HG02798 (cell line): ENCODE measurements at regions not wholly inside any gene's neighbourhood (a gene's known extent, or its start where the extent isn't known, plus 50 kb on each side); places are given as distances from the start of the nearest gene placed in this dataset.

Source experiments
- ATAC-seq: cut with Tn5 transposase; IDR thresholded peaks from one replicate; pipeline ENCODE4 v1.9.1; 2021; ENCODE audit warnings: mild to moderate bottlenecking; ENCODE audit not compliant: unreplicated experiment, poor library complexity

- no peak for ATAC-seq
Measured at GRCh38 chrX:10076765-10077164, 80.0 kb upstream of the CLCN4 start.

- ATAC-seq, result no peak
Measured at GRCh38 chrX:10077425-10078188, 79.2 kb upstream of the CLCN4 start.

GRCh38 chrX:10078266-10078665 lies 78.5 kb upstream of the CLCN4 start:
- ATAC-seq, result no peak

- no peak for ATAC-seq
Measured at GRCh38 chrX:10079231-10079630, 77.5 kb upstream of the CLCN4 start.

- ATAC-seq, result no peak
Measured at GRCh38 chrX:10083809-10084208, 73.0 kb upstream of the CLCN4 start.

- peak; percentile 44 for ATAC-seq
Measured at GRCh38 chrX:10085223-10085622, 71.6 kb upstream of the CLCN4 start.

GRCh38 chrX:10086676-10087075 lies 70.1 kb upstream of the CLCN4 start:
- no peak for ATAC-seq

- ATAC-seq, result no peak
Measured at GRCh38 chrX:10087391-10087790, 69.4 kb upstream of the CLCN4 start.

- no peak for ATAC-seq
Measured at GRCh38 chrX:10089378-10089795, 67.4 kb upstream of the CLCN4 start.

GRCh38 chrX:10090319-10090718 lies 66.5 kb upstream of the CLCN4 start:
- ATAC-seq, result no peak

- ATAC-seq, result no peak
Measured at GRCh38 chrX:10095246-10095645, 61.5 kb upstream of the CLCN4 start.

- ATAC-seq, result no peak
Measured at GRCh38 chrX:10095698-10096432, 60.9 kb upstream of the CLCN4 start.

- peak; percentile 83 for ATAC-seq
Measured at GRCh38 chrX:10098270-10098713, 58.5 kb upstream of the CLCN4 start.

- ATAC-seq, result no peak
Measured at GRCh38 chrX:10099411-10099810, 57.4 kb upstream of the CLCN4 start.

- no peak for ATAC-seq
Measured at GRCh38 chrX:10101269-10101668, 55.5 kb upstream of the CLCN4 start.

GRCh38 chrX:10102046-10102704 lies 54.6 kb upstream of the CLCN4 start:
- ATAC-seq, result no peak

- ATAC-seq, result no peak
Measured at GRCh38 chrX:10103023-10103422, 53.8 kb upstream of the CLCN4 start.

- ATAC-seq, result no peak
Measured at GRCh38 chrX:10104958-10105658, 51.7 kb upstream of the CLCN4 start.

GRCh38 chrX:10106806-10107205 lies 50.0 kb upstream of the CLCN4 start:
- ATAC-seq, result peak; percentile 59
